PC-9 (cell line): ENCODE measurements at regions not wholly inside any gene's neighbourhood (a gene's known extent, or its start where the extent isn't known, plus 50 kb on each side); places are given as distances from the start of the nearest gene placed in this dataset.

Experiments
- BruUV-seq: library from RNA; stranded (reverse); fragments of 400-500 nt; replicated peaks from 2 replicates; lab custom pipeline; 2021; lab: Mats Ljungman, UMichigan
- CTCF ChIA-PET: fragments of 300-600 bp; sonication (Branson Sonifier 250); formaldehyde crosslinking; loops from one replicate; lab custom pipeline; 2022; ENCODE audit warnings: antibody characterized with exemption; lab: Charles Lee
- POLR2A ChIA-PET: fragments of 300-600 bp; sonication (Branson Sonifier 250); formaldehyde crosslinking; loops from one replicate; lab custom pipeline; 2022; ENCODE audit warnings: antibody characterized with exemption; ENCODE audit not compliant: unreplicated experiment; lab: Charles Lee
- DNase-seq, 2 experiments: peaks; one replicate each; pipeline versions ENCODE4 v3.0.0 to v3.0.0-alpha.2; 2015 to 2022; ENCODE audit warnings: mixed read lengths in 1 of 2
- H2AFZ ChIP-seq: fragments of 200-600 bp; sonication (generic); 2 replicates; pipeline ENCODE4 v1.8.1; 2017; ENCODE audit warnings: antibody characterized with exemption
- H3F3A ChIP-seq: fragments of 200-600 bp; sonication (generic); 2 replicates; pipeline ENCODE4 v1.8.1; 2017; ENCODE audit warnings: antibody characterized with exemption, mild to moderate bottlenecking, low read depth; ENCODE audit not compliant: insufficient read depth
- H3K27ac ChIP-seq: fragments of 200-600 bp; sonication (generic); 2 replicates; pipeline ENCODE4 v1.6.1; 2016; ENCODE audit warnings: mixed run types
- H3K27me3 ChIP-seq: fragments of 200-600 bp; sonication (generic); 2 replicates; pipeline ENCODE4 v1.6.1; 2016; ENCODE audit warnings: low read depth, mixed run types; ENCODE audit not compliant: insufficient read depth
- H3K36me3 ChIP-seq: fragments of 200-600 bp; sonication (generic); 2 replicates; pipeline ENCODE4 v1.6.1; 2016; ENCODE audit warnings: low read depth, mixed run types
- H3K4me1 ChIP-seq: fragments of 200-600 bp; sonication (generic); replicated peaks from 2 replicates; pipeline ENCODE4 v1.6.1; 2016; ENCODE audit warnings: mixed run types; ENCODE audit not compliant: insufficient read depth
- H3K4me2 ChIP-seq: fragments of 200-600 bp; sonication (generic); 2 replicates; pipeline ENCODE4 v1.6.1; 2017; ENCODE audit warnings: mixed run types
- H3K4me3 ChIP-seq: fragments of 200-600 bp; sonication (generic); 2 replicates; pipeline ENCODE4 v1.6.1; 2016; ENCODE audit warnings: mixed run types
- H3K79me2 ChIP-seq: fragments of 200-600 bp; sonication (generic); 2 replicates; pipeline ENCODE4 v1.6.1; 2017; ENCODE audit warnings: low read depth, mixed run types
- H3K9me2 ChIP-seq: fragments of 200-600 bp; sonication (generic); 2 replicates; pipeline ENCODE4 v1.8.1; 2017; ENCODE audit warnings: mild to moderate bottlenecking; ENCODE audit not compliant: insufficient read depth
- H3K9me3 ChIP-seq: fragments of 200-600 bp; sonication (generic); 2 replicates; pipeline ENCODE4 v1.8.1; 2016; ENCODE audit warnings: low read depth; ENCODE audit not compliant: insufficient read depth
- H4K20me1 ChIP-seq: fragments of 200-600 bp; sonication (generic); 2 replicates; pipeline ENCODE4 v1.8.1; 2017; ENCODE audit not compliant: insufficient read depth
- CTCF ChIP-seq: fragments of 200-600 bp; sonication (generic); conservative IDR thresholded peaks from 2 replicates; pipeline ENCODE4 v1.6.1; 2017; ENCODE audit warnings: mixed run types, antibody characterized with exemption, mild to moderate bottlenecking, moderate library complexity
- EZH2 ChIP-seq: fragments of 200-600 bp; sonication (generic); IDR thresholded peaks from 2 replicates; pipeline ENCODE4 v1.8.0; 2017; ENCODE audit warnings: antibody characterized with exemption, low read depth
- intact Hi-C: fragments of 100-400 bp; cut with micrococcal nuclease; formaldehyde crosslinking; loops from one replicate; pipeline ENCODE4 v1.10.0; 2022; ENCODE audit not compliant: unreplicated experiment

DNA sequence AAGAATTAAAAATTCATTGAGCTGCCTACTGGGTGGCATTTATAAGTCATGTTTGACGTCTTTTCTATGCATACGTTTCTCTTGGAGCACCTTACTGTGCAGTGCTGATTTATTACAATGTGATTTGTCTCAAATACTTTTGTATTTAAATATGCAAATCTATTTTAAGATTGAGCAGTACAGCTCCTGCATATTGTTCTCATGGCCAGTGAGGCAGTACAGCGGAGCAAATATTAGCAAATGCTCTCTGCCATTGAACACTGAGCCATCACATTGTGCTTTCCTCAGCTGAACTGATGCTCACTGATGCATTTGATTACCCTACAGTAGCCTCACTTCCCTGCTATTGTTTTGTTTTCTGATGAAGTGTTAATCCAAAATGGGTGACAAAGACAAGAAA, 149.6 kb downstream of the HTR1A start:
- CTCF ChIA-PET = no interaction called here
- H3K9me3 ChIP-seq = no peaks in the 10 kb centered on the region
- DNase-seq = no peak
- no peak overlapping the region for H2AFZ ChIP-seq
- H3K27ac ChIP-seq = no peak overlapping the region
- no peaks in the 10 kb centered on the region for H3K27me3 ChIP-seq
- H3K36me3 ChIP-seq = no peaks in the 10 kb centered on the region
- no peaks in the 10 kb centered on the region for H4K20me1 ChIP-seq
- no peak for TF ChIP-seq CTCF
- no peaks in the 10 kb centered on the region for H3K9me2 ChIP-seq
- H3K4me3 ChIP-seq = no peak overlapping the region
- POLR2A ChIA-PET = no interaction called here
- H3K4me1 ChIP-seq = no peaks in the 10 kb centered on the region
- intact Hi-C loops = no loop called here
- H3K79me2 ChIP-seq = no peaks in the 10 kb centered on the region
- BruUV-seq = no TSS peak
- no peak overlapping the region for H3K4me2 ChIP-seq
- H3F3A ChIP-seq = no peaks in the 10 kb centered on the region

GRCh38 chr5:63811961-63812360, 150.3 kb downstream of the HTR1A start:
- Histone ChIP-seq H3K9me3 (no peaks in the 10 kb centered on the region), H3K9me2 (no peaks in the 10 kb centered on the region), H2AFZ (no peak overlapping the region), H4K20me1 (no peaks in the 10 kb centered on the region), H3K36me3 (no peaks in the 10 kb centered on the region), H3F3A (no peaks in the 10 kb centered on the region), H3K79me2 (no peaks in the 10 kb centered on the region), H3K4me3 (no peak overlapping the region), H3K4me1 (no peaks in the 10 kb centered on the region), H3K27me3 (no peaks in the 10 kb centered on the region), H3K4me2 (no peak overlapping the region), H3K27ac (no peak overlapping the region)
- TF ChIP-seq EZH2 (no peak), CTCF (no peak)
- ChIA-PET POLR2A (no interaction called here), CTCF (no interaction called here)
- no peak for DNase-seq
- intact Hi-C loops = no loop called here
- no TSS peak for BruUV-seq

GRCh38 chr5:63811286-63811685, 151.0 kb downstream of the HTR1A start:
- DNase-seq = no peak
- TF ChIP-seq CTCF (no peak), EZH2 (no peak)
- no peaks in the 10 kb centered on the region for H3K9me2 ChIP-seq
- ChIA-PET CTCF (no interaction called here), POLR2A (no interaction called here)
- no peak overlapping the region for H3K4me2 ChIP-seq
- H4K20me1 ChIP-seq = no peaks in the 10 kb centered on the region
- intact Hi-C loops = no loop called here
- BruUV-seq = no TSS peak
- no peak overlapping the region for H2AFZ ChIP-seq
- H3K4me3 ChIP-seq = no peak overlapping the region
- H3K9me3 ChIP-seq = no peaks in the 10 kb centered on the region
- no peaks in the 10 kb centered on the region for H3K79me2 ChIP-seq
- no peaks in the 10 kb centered on the region for H3K27me3 ChIP-seq
- no peaks in the 10 kb centered on the region for H3K4me1 ChIP-seq
- H3K27ac ChIP-seq = no peak overlapping the region
- H3F3A ChIP-seq = no peaks in the 10 kb centered on the region
- H3K36me3 ChIP-seq = no peaks in the 10 kb centered on the region
